Spinal cord (tissue), 9 donors: ENCODE measurements at regions not wholly inside any gene's neighbourhood (a gene's known extent, or its start where the extent isn't known, plus 50 kb on each side); places are given as distances from the start of the nearest gene placed in this dataset.

Source experiments
- DNase-seq, 6 donors: peaks; one replicate each; pipeline versions ENCODE4 v3.0.0 to v3.0.0-alpha.2; 2013 to 2015; ENCODE audit warnings: low spot score in 6 of 6, low read depth in 4 of 6
- H3K27ac ChIP-seq: one replicate; pipeline ENCODE4 v1.5.1; 2013; ENCODE audit warnings: low read depth, low read length, control low read depth
- H3K27me3 ChIP-seq: one replicate; pipeline ENCODE4 v1.6.1; 2013; ENCODE audit warnings: low read length; ENCODE audit not compliant: control insufficient read depth, insufficient read depth
- H3K36me3 ChIP-seq: one replicate; pipeline ENCODE4 v1.6.1; 2013; ENCODE audit warnings: low read length; ENCODE audit not compliant: control insufficient read depth, insufficient read depth
- H3K4me1 ChIP-seq: one replicate; pipeline ENCODE4 v1.6.1; 2013; ENCODE audit warnings: low read length; ENCODE audit not compliant: control insufficient read depth, insufficient read depth
- H3K4me3 ChIP-seq: one replicate; pipeline ENCODE4 v1.5.1; 2013; ENCODE audit warnings: low read depth, low read length, control low read depth
- H3K9me3 ChIP-seq: one replicate; pipeline ENCODE4 v1.6.1; 2013; ENCODE audit warnings: low read length; ENCODE audit not compliant: control insufficient read depth, insufficient read depth
- WGBS: methylation state at CpG from one replicate; pipeline ENCODE4 v1.1.5; 2013; ENCODE audit warnings: missing lambda C conversion rate; ENCODE audit not compliant: insufficient coverage; 5-methylcytosine and 5-hydroxymethylcytosine counted together
- donor health status: healthy.

GRCh38 chr14:71536015-71536740, 396.1 kb upstream of the RGS6 start:
- H3K4me1 ChIP-seq, result peaks cover 11% of the 10 kb centered on the region
- no CpG with 5 or more reads among the region's 2 CpGs for WGBS
- H3K4me3 ChIP-seq, result no peak overlapping the region
- H3K27me3 ChIP-seq, result no peaks in the 10 kb centered on the region
- DNase-seq, result no peak
- H3K9me3 ChIP-seq, result no peaks in the 10 kb centered on the region
- no peaks in the 10 kb centered on the region for H3K36me3 ChIP-seq
- no peak overlapping the region for H3K27ac ChIP-seq

- Histone ChIP-seq H3K27me3 (no peaks in the 10 kb centered on the region), H3K36me3 (no peaks in the 10 kb centered on the region), H3K4me1 (peaks cover 11% of the 10 kb centered on the region), H3K27ac (no peak overlapping the region), H3K9me3 (no peaks in the 10 kb centered on the region), H3K4me3 (no peak overlapping the region)
- no peak for DNase-seq
- WGBS, result no CpG with 5 or more reads among the region's 9 CpGs
Measured at GRCh38 chr14:71536927-71537772, 395.1 kb upstream of the RGS6 start.

DNA sequence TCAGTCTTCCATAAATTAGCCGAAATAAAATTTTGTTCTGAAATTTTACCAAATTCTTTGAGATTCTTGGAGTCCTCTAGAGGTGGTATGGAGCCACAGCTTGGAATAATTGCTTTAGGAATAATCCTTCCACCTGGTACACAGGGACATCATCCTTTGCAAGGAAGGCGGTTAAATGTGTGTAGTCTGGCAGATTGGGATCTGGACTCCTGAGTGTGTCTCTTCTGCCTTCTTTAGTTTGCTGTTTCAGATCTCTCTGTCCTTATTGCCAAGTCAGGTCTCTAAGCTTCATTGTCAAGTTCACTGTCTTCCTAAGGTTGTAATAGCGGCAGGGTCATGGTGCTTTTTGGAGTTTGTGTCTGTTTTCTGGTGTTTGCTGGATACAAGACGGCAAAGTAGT, 393.9 kb upstream of the RGS6 start:
- no peak for DNase-seq
- H3K27ac ChIP-seq, result no peak overlapping the region
- H3K4me1 ChIP-seq, result peaks cover 11% of the 10 kb centered on the region
- no peaks in the 10 kb centered on the region for H3K27me3 ChIP-seq
- H3K36me3 ChIP-seq, result no peaks in the 10 kb centered on the region
- no peak overlapping the region for H3K4me3 ChIP-seq
- H3K9me3 ChIP-seq, result no peaks in the 10 kb centered on the region
- WGBS, result 82% methylated on average over 3 of the region's 4 CpGs

- Histone ChIP-seq H3K27ac (no peak overlapping the region), H3K27me3 (no peaks in the 10 kb centered on the region)
- DNase-seq, result no peak
Measured at GRCh38 chr14:71538938-71539649, 393.1 kb upstream of the RGS6 start.

GRCh38 chr14:71539650-71540285, 392.5 kb upstream of the RGS6 start:
- Histone ChIP-seq H3K9me3 (no peaks in the 10 kb centered on the region), H3K36me3 (no peaks in the 10 kb centered on the region), H3K4me3 (no peak overlapping the region), H3K27ac (peak overlapping the region; percentile 15), H3K27me3 (no peaks in the 10 kb centered on the region), H3K4me1 (peaks cover 11% of the 10 kb centered on the region)
- DNase-seq, result peak in 2 of 6 donors; percentile 58 to 78
- 25% methylated on average over 2 of the region's 8 CpGs for WGBS

More at GRCh38 chr14:71538938-71539649, 393.1 kb upstream of the RGS6 start:
- H3K4me3 ChIP-seq, result no peak overlapping the region
- peaks cover 11% of the 10 kb centered on the region for H3K4me1 ChIP-seq
- H3K36me3 ChIP-seq, result no peaks in the 10 kb centered on the region
- no CpG with 5 or more reads among the region's 4 CpGs for WGBS
- H3K9me3 ChIP-seq, result no peaks in the 10 kb centered on the region

- no CpG with 5 or more reads among the region's 3 CpGs for WGBS
- H3K36me3 ChIP-seq, result no peaks in the 10 kb centered on the region
- no peak for DNase-seq
- H3K27ac ChIP-seq, result no peak overlapping the region
- no peaks in the 10 kb centered on the region for H3K9me3 ChIP-seq
- H3K4me3 ChIP-seq, result no peak overlapping the region
- peaks cover 11% of the 10 kb centered on the region for H3K4me1 ChIP-seq
- no peaks in the 10 kb centered on the region for H3K27me3 ChIP-seq
Measured at GRCh38 chr14:71541271-71541670, 391.0 kb upstream of the RGS6 start.

- Histone ChIP-seq H3K27ac (no peak overlapping the region), H3K27me3 (no peaks in the 10 kb centered on the region), H3K4me3 (no peak overlapping the region), H3K36me3 (no peaks in the 10 kb centered on the region), H3K4me1 (peaks cover 10% of the 10 kb centered on the region), H3K9me3 (no peaks in the 10 kb centered on the region)
- WGBS, result 87% methylated on average over 4 of the region's 5 CpGs
- no peak for DNase-seq
Measured at GRCh38 chr14:71541973-71542690, 390.1 kb upstream of the RGS6 start.

DNA sequence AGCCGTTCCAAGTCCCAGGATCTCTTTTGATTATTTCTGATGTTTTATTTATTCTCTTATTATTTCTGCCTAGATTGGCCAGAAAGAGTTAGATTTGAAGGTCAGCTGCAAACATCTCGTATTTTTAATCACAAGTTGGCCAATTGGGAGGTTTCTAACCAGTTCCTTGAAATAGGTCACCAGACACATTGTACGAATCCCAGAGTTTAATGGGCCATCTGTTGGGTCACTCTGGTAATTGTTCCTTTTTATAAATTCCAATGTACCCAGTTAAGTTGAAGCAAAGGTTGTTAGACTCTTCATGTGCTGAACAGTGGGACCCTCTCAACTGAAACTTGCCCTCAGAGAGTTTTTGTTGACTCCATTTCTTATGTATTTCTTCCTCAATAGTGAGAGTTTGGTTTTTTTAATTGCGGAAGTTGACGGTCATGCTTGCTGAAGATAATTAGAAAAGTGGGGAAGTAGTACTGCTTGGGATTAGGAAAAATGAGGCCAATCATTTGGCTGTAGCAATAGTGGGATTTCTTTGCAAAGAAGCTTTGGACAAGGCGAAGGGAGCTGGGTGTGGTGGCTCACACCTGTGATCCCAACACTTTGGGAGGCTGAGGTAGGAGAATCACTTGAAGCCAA, 382.7 kb upstream of the RGS6 start:
- no peaks in the 10 kb centered on the region for H3K27me3 ChIP-seq
- 84% methylated on average over 3 of the region's 6 CpGs for WGBS
- no peaks in the 10 kb centered on the region for H3K9me3 ChIP-seq
- DNase-seq, result no peak
- no peaks in the 10 kb centered on the region for H3K4me1 ChIP-seq
- no peak overlapping the region for H3K4me3 ChIP-seq
- no peak overlapping the region for H3K27ac ChIP-seq
- H3K36me3 ChIP-seq, result no peaks in the 10 kb centered on the region
